ENCODE measurements at regions not wholly inside any gene's neighbourhood (a gene's known extent, or its start where the extent isn't known, plus 50 kb on each side); places are given as distances from the start of the nearest gene placed in this dataset.
"Not testable (repeated sequence)": the region's sequence is repeated elsewhere in the genome, so short reads cannot be mapped to it uniquely, and the experiment has no call there.

GRCh38 chr12:126248871-126249403, 1183.7 kb downstream of the AACS start:
- DNase-seq (ENCODE audit: low read depth in 2 of 2): no peak

GRCh38 chr12:126258190-126258589, 1193.0 kb downstream of the AACS start:
- DNase-seq (ENCODE audit: low read depth in 2 of 2): no peak

GRCh38 chr12:126262829-126263228, 1197.6 kb downstream of the AACS start:
- DNase-seq (ENCODE audit: low read depth in 2 of 2): no peak

GRCh38 chr12:126268222-126268621, 1203.0 kb downstream of the AACS start:
- no peak for DNase-seq (ENCODE audit: low read depth in 2 of 2)

- DNase-seq (ENCODE audit: low read depth in 2 of 2): no peak
Measured at GRCh38 chr12:126271159-126271558, 1205.9 kb downstream of the AACS start.

GRCh38 chr12:126282691-126283090, 1217.5 kb downstream of the AACS start:
- no peak for DNase-seq (ENCODE audit: low read depth in 2 of 2)

GRCh38 chr12:126286203-126286602, 1221.0 kb downstream of the AACS start:
- DNase-seq (ENCODE audit: low read depth in 2 of 2): no peak

GRCh38 chr12:126290456-126290855, 1225.2 kb downstream of the AACS start:
- no peak for DNase-seq (ENCODE audit: low read depth in 2 of 2)

GRCh38 chr12:126291987-126292386, 1226.8 kb downstream of the AACS start:
- not testable (repeated sequence) for DNase-seq (ENCODE audit: low read depth in 2 of 2)

- no peak for DNase-seq (ENCODE audit: low read depth in 2 of 2)
Measured at GRCh38 chr12:126295652-126296051, 1230.4 kb downstream of the AACS start.

GRCh38 chr12:126309278-126309677, 1244.0 kb downstream of the AACS start:
- no peak for DNase-seq (ENCODE audit: low read depth in 2 of 2)

- no peak for DNase-seq (ENCODE audit: low read depth in 2 of 2)
Measured at GRCh38 chr12:126312457-126312856, 1247.2 kb downstream of the AACS start.

- DNase-seq (ENCODE audit: low read depth in 2 of 2): no peak
Measured at GRCh38 chr12:126316411-126316810, 1251.2 kb downstream of the AACS start.

- DNase-seq (ENCODE audit: low read depth in 2 of 2): no peak
Measured at GRCh38 chr12:126337556-126338441, 1272.6 kb downstream of the AACS start.

- DNase-seq (ENCODE audit: low read depth in 2 of 2): no peak
Measured at GRCh38 chr12:126342866-126343265, 1277.6 kb downstream of the AACS start.

GRCh38 chr12:126343321-126343720, 1278.1 kb downstream of the AACS start:
- no peak for DNase-seq (ENCODE audit: low read depth in 2 of 2)

GRCh38 chr12:126346087-126346486, 1280.9 kb downstream of the AACS start:
- DNase-seq (ENCODE audit: low read depth in 2 of 2): no peak

- no peak for DNase-seq (ENCODE audit: low read depth in 2 of 2)
Measured at GRCh38 chr12:126347421-126347820, 1282.2 kb downstream of the AACS start.

GRCh38 chr12:126349383-126349782, 1284.1 kb downstream of the AACS start:
- no peak for DNase-seq (ENCODE audit: low read depth in 2 of 2)

GRCh38 chr12:126353604-126354003, 1288.4 kb downstream of the AACS start:
- DNase-seq (ENCODE audit: low read depth in 2 of 2): no peak

- DNase-seq (ENCODE audit: low read depth in 2 of 2): no peak
Measured at GRCh38 chr12:126354633-126355032, 1289.4 kb downstream of the AACS start.

- no peak for DNase-seq (ENCODE audit: low read depth in 2 of 2)
Measured at GRCh38 chr12:126355346-126355745, 1290.1 kb downstream of the AACS start.

GRCh38 chr12:126358806-126359205, 1293.6 kb downstream of the AACS start:
- no peak for DNase-seq (ENCODE audit: low read depth in 2 of 2)
